Suppressor macrophage treated with lipopolysaccharide for 4 hours (primary cell): ENCODE measurements at regions not wholly inside any gene's neighbourhood (a gene's known extent, or its start where the extent isn't known, plus 50 kb on each side); places are given as distances from the start of the nearest gene placed in this dataset.
"Not testable (repeated sequence)": the region's sequence is repeated elsewhere in the genome, so short reads cannot be mapped to it uniquely, and the experiment has no call there.

ENCODE experiments used
- DNase-seq: peaks from one replicate; pipeline ENCODE4 v3.0.0-alpha.2; 2020

GRCh38 chr6:126206504-126207246 is 133.2 kb upstream of the CENPW start:
- no peak for DNase-seq

GRCh38 chr6:126210398-126211075 is 129.4 kb upstream of the CENPW start:
- no peak for DNase-seq

GRCh38 chr6:126217497-126217896 is 122.4 kb upstream of the CENPW start:
- DNase-seq, result no peak

- not testable (repeated sequence) for DNase-seq
Observed at GRCh38 chr6:126220901-126221300, 119.0 kb upstream of the CENPW start.

GRCh38 chr6:126227833-126228702 is 111.8 kb upstream of the CENPW start:
- DNase-seq, result no peak

- no peak for DNase-seq
Observed at GRCh38 chr6:126232671-126233070, 107.2 kb upstream of the CENPW start.

GRCh38 chr6:126233192-126233591 is 106.7 kb upstream of the CENPW start:
- no peak for DNase-seq

- no peak for DNase-seq
Observed at GRCh38 chr6:126235363-126235762, 104.6 kb upstream of the CENPW start.

GRCh38 chr6:126245077-126245476 is 94.8 kb upstream of the CENPW start:
- DNase-seq, result no peak

- DNase-seq, result no peak
Observed at GRCh38 chr6:126252154-126252553, 87.8 kb upstream of the CENPW start.

- DNase-seq, result no peak
Observed at GRCh38 chr6:126253431-126253830, 86.5 kb upstream of the CENPW start.

- no peak for DNase-seq
Observed at GRCh38 chr6:126258150-126258549, 81.8 kb upstream of the CENPW start.

GRCh38 chr6:126261792-126262421 is 78.0 kb upstream of the CENPW start:
- no peak for DNase-seq

GRCh38 chr6:126264265-126264664 is 75.7 kb upstream of the CENPW start:
- no peak for DNase-seq

- peak; percentile 8 for DNase-seq
Observed at GRCh38 chr6:126266664-126267063, 73.3 kb upstream of the CENPW start.

- DNase-seq, result no peak
Observed at GRCh38 chr6:126267626-126268025, 72.3 kb upstream of the CENPW start.

- DNase-seq, result no peak
Observed at GRCh38 chr6:126268092-126268491, 71.8 kb upstream of the CENPW start.

GRCh38 chr6:126280287-126280686 is 59.6 kb upstream of the CENPW start:
- no peak for DNase-seq

- DNase-seq, result no peak
Observed at GRCh38 chr6:126285871-126286365, 54.0 kb upstream of the CENPW start.
